ENCODE measurements at regions not wholly inside any gene's neighbourhood (a gene's known extent, or its start where the extent isn't known, plus 50 kb on each side); places are given as distances from the start of the nearest gene placed in this dataset.
"Not testable (repeated sequence)": the region's sequence is repeated elsewhere in the genome, so short reads cannot be mapped to it uniquely, and the experiment has no call there.

DNA sequence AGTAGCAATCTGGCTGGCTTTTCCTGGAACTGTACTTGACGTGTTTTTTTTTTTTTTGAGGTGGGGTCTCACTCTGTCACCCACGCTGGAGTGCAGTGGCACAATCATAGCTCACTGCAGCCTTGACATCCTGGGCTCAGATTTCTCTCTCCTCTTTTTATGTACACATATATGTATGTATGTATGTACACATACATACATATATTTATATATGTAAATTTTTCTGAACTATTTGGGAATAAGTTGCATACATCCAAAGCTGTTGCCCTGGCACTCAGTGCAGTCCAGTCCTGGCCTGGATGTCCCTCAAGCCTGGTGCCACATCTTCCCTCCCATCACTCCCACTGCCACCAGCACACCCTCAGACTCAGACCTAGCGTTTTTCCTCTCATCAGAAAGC, 89.0 kb upstream of the SHISA3 start:
- no peak for DNase-seq (ENCODE audit: low read depth)
- H3K4me3 ChIP-seq (ENCODE audit: control insufficient read depth, low read depth, low read length) = no peak overlapping the region
- TF ChIP-seq CTCF (conservative IDR thresholded peaks at IDR 0.05; ENCODE audit: control insufficient read depth, insufficient read depth, low read depth, low read length) = no peak

- no peak for TF ChIP-seq CTCF (conservative IDR thresholded peaks at IDR 0.05; ENCODE audit: control insufficient read depth, insufficient read depth, low read depth, low read length)
- H3K4me3 ChIP-seq (ENCODE audit: control insufficient read depth, low read depth, low read length) = no peak overlapping the region
- no peak for DNase-seq (ENCODE audit: low read depth)
Measured at GRCh38 chr4:42309361-42310260, 87.7 kb upstream of the SHISA3 start.

GRCh38 chr4:42310358-42310757, 86.9 kb upstream of the SHISA3 start:
- no peak for TF ChIP-seq CTCF (conservative IDR thresholded peaks at IDR 0.05; ENCODE audit: control insufficient read depth, insufficient read depth, low read depth, low read length)
- no peak overlapping the region for H3K4me3 ChIP-seq (ENCODE audit: control insufficient read depth, low read depth, low read length)
- no peak for DNase-seq (ENCODE audit: low read depth)

DNA sequence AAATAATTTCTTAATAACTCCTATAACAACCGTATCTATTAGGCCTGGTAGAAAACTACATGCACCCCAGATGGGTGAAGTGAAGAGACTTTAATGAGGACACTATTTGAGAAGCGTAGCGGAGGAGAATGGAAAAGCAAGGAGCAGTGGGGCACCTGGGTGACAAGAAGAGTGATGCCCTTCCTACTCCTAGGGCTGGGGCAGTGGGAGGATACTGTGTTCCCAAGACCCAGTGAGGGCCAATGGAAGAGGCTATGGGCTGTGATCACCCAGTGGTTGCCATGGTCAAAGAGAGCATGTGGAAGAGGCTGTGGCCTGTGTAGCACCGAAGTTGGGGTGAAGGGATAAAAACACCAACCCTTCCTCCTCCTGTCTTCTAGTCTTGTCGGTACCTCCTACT, 86.5 kb upstream of the SHISA3 start:
- no peak overlapping the region for H3K4me3 ChIP-seq (ENCODE audit: control insufficient read depth, low read depth, low read length)
- DNase-seq (ENCODE audit: low read depth) = no peak
- TF ChIP-seq CTCF (conservative IDR thresholded peaks at IDR 0.05; ENCODE audit: control insufficient read depth, insufficient read depth, low read depth, low read length) = no peak

DNA sequence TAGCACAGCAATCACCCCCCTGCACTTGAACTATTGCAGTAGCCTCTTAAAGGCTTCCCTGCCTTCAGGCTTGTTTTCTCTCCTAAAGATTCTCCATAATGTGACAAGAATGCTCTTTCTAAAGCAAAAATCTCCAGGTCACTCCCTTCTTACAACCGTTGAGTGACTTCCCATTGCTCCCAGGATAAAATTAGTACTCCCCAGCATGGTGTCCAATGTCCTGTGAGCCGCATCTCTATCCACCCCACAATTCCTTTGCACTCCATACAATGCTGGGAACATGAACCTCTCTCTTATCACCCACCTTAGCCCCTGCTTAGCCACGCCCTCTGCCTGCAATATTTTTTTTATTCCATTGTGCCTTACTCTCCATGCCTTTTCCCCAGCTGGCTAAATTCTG, 85.7 kb upstream of the SHISA3 start:
- DNase-seq (ENCODE audit: low read depth) = no peak
- no peak for TF ChIP-seq CTCF (conservative IDR thresholded peaks at IDR 0.05; ENCODE audit: control insufficient read depth, insufficient read depth, low read depth, low read length)
- no peak overlapping the region for H3K4me3 ChIP-seq (ENCODE audit: control insufficient read depth, low read depth, low read length)

GRCh38 chr4:42313420-42313819, 83.9 kb upstream of the SHISA3 start:
- H3K4me3 ChIP-seq (ENCODE audit: control insufficient read depth, low read depth, low read length); DNase-seq (ENCODE audit: low read depth): not testable (repeated sequence)

DNA sequence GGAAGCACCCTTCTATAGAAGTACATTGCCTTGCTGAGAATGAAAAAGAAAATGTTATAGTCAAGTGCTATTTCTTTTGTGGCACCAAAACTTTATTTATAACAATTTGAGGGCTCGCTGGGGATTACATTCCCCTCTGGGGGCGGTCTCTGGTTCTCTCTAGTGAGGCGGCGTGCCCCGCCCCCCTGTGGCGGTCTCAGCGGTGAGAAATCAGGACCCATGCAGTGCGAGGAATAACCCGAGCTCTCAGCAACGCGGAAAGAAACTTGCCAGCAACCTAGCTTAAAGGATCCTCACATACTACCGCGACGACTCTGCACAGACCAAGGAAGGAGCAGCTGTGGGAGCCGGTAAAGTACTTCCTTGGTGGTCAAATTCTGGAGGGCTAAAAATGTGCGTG, 83.4 kb upstream of the SHISA3 start:
- no peak for TF ChIP-seq CTCF (conservative IDR thresholded peaks at IDR 0.05; ENCODE audit: control insufficient read depth, insufficient read depth, low read depth, low read length)
- no peak for DNase-seq (ENCODE audit: low read depth)
- no peak overlapping the region for H3K4me3 ChIP-seq (ENCODE audit: control insufficient read depth, low read depth, low read length)
